HCT116 (cell line): ENCODE measurements at regions not wholly inside any gene's neighbourhood (a gene's known extent, or its start where the extent isn't known, plus 50 kb on each side); places are given as distances from the start of the nearest gene placed in this dataset.

ENCODE experiments used
- ATAC-seq: fragments of 200-7000 bp; cut with Tn5 transposase; 2 replicates; pipeline ENCODE4 v1.9.1; 2020; ENCODE audit warnings: mild to moderate bottlenecking, moderate library complexity
- BruUV-seq: library from RNA; stranded (reverse); fragments of 400-500 nt; replicated peaks from 2 replicates; lab custom pipeline; 2021; lab: Mats Ljungman, UMichigan
- CTCF ChIA-PET: fragments of 300-600 bp; sonication (Branson Sonifier 250); formaldehyde crosslinking; loops from one replicate; lab custom pipeline; 2021; ENCODE audit warnings: antibody characterized with exemption; lab: Charles Lee
- POLR2A ChIA-PET: fragments of 300-600, 350-600 bp; sonication (Branson Sonifier 250); formaldehyde crosslinking; loops from one replicate; lab custom pipeline; 2021; ENCODE audit warnings: antibody characterized with exemption; lab: Charles Lee
- RAD21 ChIA-PET, 2 experiments: fragments of 300-600 bp; sonication (Branson Sonifier 250); formaldehyde crosslinking; loops; one replicate each; lab custom pipeline; 2023; ENCODE audit warnings: low total read pairs in 2 of 2; ENCODE audit not compliant: uncharacterized antibody in 2 of 2, unreplicated experiment in 2 of 2, low non-redundant PET in 1 of 2; lab: Charles Lee
- DNase-seq: peaks from one replicate; pipeline ENCODE4 v3.0.0-alpha.2; 2010; ENCODE audit warnings: low read depth, low spot score
- H2AFZ ChIP-seq: fragments of 200-600 bp; shearing (Covaris generic), sonication (generic); 2 replicates; pipeline ENCODE4 v1.6.1; 2017; ENCODE audit warnings: low read depth, mixed run types, mixed read lengths, antibody characterized with exemption, low read length; ENCODE audit not compliant: poor library complexity, severe bottlenecking
- H3K27ac ChIP-seq: 2 replicates; pipeline ENCODE4 v1.5.1; 2012; ENCODE audit warnings: low read depth, low read length
- H3K27me3 ChIP-seq: fragments of 200-600 bp; sonication (generic); 2 replicates; pipeline ENCODE4 v1.6.1; 2016; ENCODE audit warnings: mixed run types, low read length, mixed read lengths; ENCODE audit not compliant: insufficient read depth
- H3K36me3 ChIP-seq, 2 experiments: fragments of 200-500 bp in 1 of 2; fragments of 200-600 bp in 1 of 2; sonication (Bioruptor generic) in 1 of 2; sonication (generic) in 1 of 2; 2 replicates each; pipeline versions ENCODE4 v1.5.1 to v1.6.1; 2014 to 2016; ENCODE audit warnings: low read length in 2 of 2, inconsistent platforms in 1 of 2, mixed read lengths in 1 of 2, mixed run types in 1 of 2; ENCODE audit not compliant: insufficient read depth in 2 of 2, control insufficient read depth in 1 of 2
- H3K4me1 ChIP-seq, 2 experiments: fragments of 200-600 bp in 1 of 2; sonication (generic) in 1 of 2; 2 replicates each; pipeline versions ENCODE4 v1.5.1 to v1.6.1; 2012 to 2017; ENCODE audit warnings: low read length in 2 of 2, inconsistent platforms in 1 of 2, mild to moderate bottlenecking in 1 of 2, mixed read lengths in 1 of 2, mixed run types in 1 of 2, moderate library complexity in 1 of 2; ENCODE audit not compliant: insufficient read depth in 2 of 2, control insufficient read depth in 1 of 2
- H3K4me2 ChIP-seq: fragments of 200-600 bp; sonication (generic); 2 replicates; pipeline ENCODE4 v1.6.1; 2017; ENCODE audit warnings: mixed run types, low read length, mixed read lengths
- H3K4me3 ChIP-seq, 2 experiments: fragments of 200-600 bp in 1 of 2; sonication (generic) in 1 of 2; replicated peaks in 1 of 2; 2 replicates each; pipeline ENCODE4 v1.5.1; 2011 to 2016; ENCODE audit warnings: low read length in 2 of 2, control low read depth in 1 of 2, low read depth in 1 of 2, mild to moderate bottlenecking in 1 of 2, mixed read lengths in 1 of 2, mixed run types in 1 of 2
- H3K79me2 ChIP-seq: fragments of 200-600 bp; sonication (generic); 2 replicates; pipeline ENCODE4 v1.6.1; 2017; ENCODE audit warnings: mild to moderate bottlenecking, mixed run types, low read length, moderate library complexity, mixed read lengths; ENCODE audit not compliant: insufficient read depth
- H3K9ac ChIP-seq: fragments of 200-600 bp; sonication (generic); 2 replicates; pipeline ENCODE4 v1.6.1; 2016; ENCODE audit warnings: low read length, mixed read lengths
- H3K9me2 ChIP-seq: fragments of 200-600 bp; sonication (generic), shearing (Covaris generic); 2 replicates; pipeline ENCODE4 v1.6.1; 2017; ENCODE audit warnings: mixed run types, mild to moderate bottlenecking, moderate library complexity; ENCODE audit not compliant: insufficient read depth
- H3K9me3 ChIP-seq, 2 experiments: fragments of 200-500 bp in 1 of 2; fragments of 200-600 bp in 1 of 2; sonication (Bioruptor generic) in 1 of 2; sonication (generic) in 1 of 2; 2 replicates each; pipeline ENCODE4 v1.6.1; 2014 to 2017; ENCODE audit warnings: low read length in 2 of 2, mixed read lengths in 2 of 2, inconsistent platforms in 1 of 2, low read depth in 1 of 2, mild to moderate bottlenecking in 1 of 2, mixed run types in 1 of 2, moderate library complexity in 1 of 2; ENCODE audit not compliant: control insufficient read depth in 1 of 2, insufficient read depth in 1 of 2
- H4K20me1 ChIP-seq: fragments of 200-600 bp; sonication (generic), shearing (Covaris generic); 2 replicates; pipeline ENCODE4 v1.6.1; 2017; ENCODE audit warnings: mixed run types, mild to moderate bottlenecking, moderate library complexity; ENCODE audit not compliant: insufficient read depth
- ATF3 ChIP-seq: IDR thresholded peaks from 2 replicates; pipeline ENCODE4 v1.6.1; 2012
- CBX3 ChIP-seq: IDR thresholded peaks from 2 replicates; pipeline ENCODE4 v1.6.1; 2012; ENCODE audit warnings: low read depth
- EGR1 ChIP-seq: IDR thresholded peaks from 2 replicates; pipeline ENCODE4 v1.6.1; 2012; ENCODE audit warnings: low read depth
- ELF1 ChIP-seq: IDR thresholded peaks from 2 replicates; pipeline ENCODE4 v1.6.1; 2012; ENCODE audit warnings: low read depth, borderline replicate concordance
- EZH2phosphoT487 ChIP-seq: fragments of 200-600 bp; IDR thresholded peaks from 2 replicates; pipeline ENCODE4 v1.6.1; 2018; ENCODE audit warnings: antibody characterized with exemption, borderline replicate concordance
- FOSL1 ChIP-seq: IDR thresholded peaks from 2 replicates; pipeline ENCODE4 v1.6.1; 2012; ENCODE audit warnings: low read depth
- MAX ChIP-seq: IDR thresholded peaks from 2 replicates; pipeline ENCODE4 v1.6.1; 2012
- POLR2A ChIP-seq: IDR thresholded peaks from 2 replicates; pipeline ENCODE4 v1.7.0; 2011; ENCODE audit warnings: borderline replicate concordance; ENCODE audit not compliant: insufficient read depth, insufficient read length; ENCODE audit errors: extremely low read depth
- POLR2AphosphoS5 ChIP-seq: IDR thresholded peaks from 2 replicates; pipeline ENCODE4 v1.6.1; 2011; ENCODE audit warnings: mild to moderate bottlenecking, low read depth, low read length, moderate library complexity
- RAD21 ChIP-seq: IDR thresholded peaks from 2 replicates; pipeline ENCODE4 v1.6.1; 2012; ENCODE audit warnings: low read depth, mild to moderate bottlenecking
- REST ChIP-seq: IDR thresholded peaks from 2 replicates; pipeline ENCODE4 v1.6.1; 2012; ENCODE audit warnings: low read depth
- SIN3A ChIP-seq: IDR thresholded peaks from 2 replicates; pipeline ENCODE4 v1.6.1; 2012; ENCODE audit warnings: low read depth
- TCF7L2 ChIP-seq: IDR thresholded peaks from 2 replicates; pipeline ENCODE4 v1.7.0; 2011; ENCODE audit warnings: borderline replicate concordance, inconsistent platforms; ENCODE audit not compliant: insufficient read depth, insufficient read length; ENCODE audit errors: extremely low read depth
- ZFX ChIP-seq: fragments of 450-650 bp; IDR thresholded peaks from 2 replicates; pipeline ENCODE4 v1.6.1; 2017
- ZNF274 ChIP-seq: fragments of 200-500 bp; sonication (Bioruptor generic); IDR thresholded peaks from 2 replicates; pipeline ENCODE4 v1.6.1; 2014; ENCODE audit warnings: mild to moderate bottlenecking, low read depth, low read length, inconsistent platforms
- intact Hi-C: fragments of 100-400 bp; cut with micrococcal nuclease; formaldehyde crosslinking; loops from 2 replicates; pipeline ENCODE4 v1.10.0; 2022

GRCh38 chr7:51647486-51647885 lies 330.9 kb upstream of the COBL start:
- intact Hi-C loops: no loop called here
- Histone ChIP-seq H3K79me2 (no peaks in the 10 kb centered on the region), H3K4me1 (no peaks in the 10 kb centered on the region), H4K20me1 (no peaks in the 10 kb centered on the region), H3K27me3 (peaks cover 9% of the 10 kb centered on the region; the same call in 1 of the 2 replicates), H3K27ac (no peak overlapping the region), H3K9me2 (no peaks in the 10 kb centered on the region), H3K4me2 (no peak overlapping the region), H3K9ac (no peak overlapping the region), H2AFZ (no peak overlapping the region), H3K9me3 (no peaks in the 10 kb centered on the region), H3K36me3 (no peaks in the 10 kb centered on the region), H3K4me3 (no peak overlapping the region)
- ATAC-seq (no peak), DNase-seq (no peak)
- TF ChIP-seq SIN3A: no peak
- TF ChIP-seq ELF1: no peak
- TF ChIP-seq TCF7L2: no peak
- TF ChIP-seq ZFX: no peak
- no peak for TF ChIP-seq ATF3
- no peak for TF ChIP-seq POLR2A
- no peak for TF ChIP-seq ZNF274
- TF ChIP-seq CBX3: no peak
- TF ChIP-seq EGR1: no peak
- TF ChIP-seq RAD21: no peak
- TF ChIP-seq REST: no peak
- no peak for TF ChIP-seq MAX
- TF ChIP-seq EZH2phosphoT487: no peak
- TF ChIP-seq POLR2AphosphoS5: no peak
- TF ChIP-seq FOSL1: no peak
- ChIA-PET CTCF (no interaction called here), POLR2A (no interaction called here), RAD21 (no interaction called here)
- BruUV-seq: no TSS peak
